ENCODE measurements at regions not wholly inside any gene's neighbourhood (a gene's known extent, or its start where the extent isn't known, plus 50 kb on each side); places are given as distances from the start of the nearest gene placed in this dataset.

DNA sequence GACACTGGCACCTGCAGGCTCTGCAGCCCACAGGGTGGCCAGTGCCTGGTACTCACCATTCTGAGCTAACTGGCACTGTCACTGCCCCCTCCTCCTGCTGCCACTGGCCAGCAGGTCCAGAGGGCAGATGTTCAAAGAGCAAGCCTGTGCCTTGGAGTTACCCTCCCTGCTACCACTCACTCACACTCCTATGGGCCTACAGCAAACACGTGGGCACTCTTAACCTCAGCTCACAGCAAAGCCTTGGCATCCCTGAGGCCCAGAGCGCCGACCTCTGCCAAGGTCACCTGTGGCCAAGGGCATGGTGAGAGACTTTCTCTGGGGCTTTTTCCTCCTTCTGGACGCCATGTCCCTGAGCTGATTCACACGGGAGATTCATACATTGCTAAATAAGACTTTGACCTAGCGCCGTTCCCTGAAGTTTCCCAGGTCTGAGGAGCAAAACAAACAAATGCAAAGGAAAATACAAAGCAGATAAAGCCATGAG lies 270.0 kb upstream of the PPP2R2D start:
- ChIA-PET POLR2A (no interaction called here), CTCF (no interaction called here), SMC1A (ENCODE audit: uncharacterized antibody, unreplicated experiment) (no interaction called here), RAD21 (ENCODE audit: unreplicated experiment) (no interaction called here)
- no peak for TF ChIP-seq DPF2 (IDR thresholded peaks at IDR 0.05)
- no peak for TF ChIP-seq NR2F1 (conservative IDR thresholded peaks at IDR 0.05)
- TF ChIP-seq HDAC6 (IDR thresholded peaks at IDR 0.05; ENCODE audit: unreplicated experiment), result no peak
- TF ChIP-seq, protein P1, sequence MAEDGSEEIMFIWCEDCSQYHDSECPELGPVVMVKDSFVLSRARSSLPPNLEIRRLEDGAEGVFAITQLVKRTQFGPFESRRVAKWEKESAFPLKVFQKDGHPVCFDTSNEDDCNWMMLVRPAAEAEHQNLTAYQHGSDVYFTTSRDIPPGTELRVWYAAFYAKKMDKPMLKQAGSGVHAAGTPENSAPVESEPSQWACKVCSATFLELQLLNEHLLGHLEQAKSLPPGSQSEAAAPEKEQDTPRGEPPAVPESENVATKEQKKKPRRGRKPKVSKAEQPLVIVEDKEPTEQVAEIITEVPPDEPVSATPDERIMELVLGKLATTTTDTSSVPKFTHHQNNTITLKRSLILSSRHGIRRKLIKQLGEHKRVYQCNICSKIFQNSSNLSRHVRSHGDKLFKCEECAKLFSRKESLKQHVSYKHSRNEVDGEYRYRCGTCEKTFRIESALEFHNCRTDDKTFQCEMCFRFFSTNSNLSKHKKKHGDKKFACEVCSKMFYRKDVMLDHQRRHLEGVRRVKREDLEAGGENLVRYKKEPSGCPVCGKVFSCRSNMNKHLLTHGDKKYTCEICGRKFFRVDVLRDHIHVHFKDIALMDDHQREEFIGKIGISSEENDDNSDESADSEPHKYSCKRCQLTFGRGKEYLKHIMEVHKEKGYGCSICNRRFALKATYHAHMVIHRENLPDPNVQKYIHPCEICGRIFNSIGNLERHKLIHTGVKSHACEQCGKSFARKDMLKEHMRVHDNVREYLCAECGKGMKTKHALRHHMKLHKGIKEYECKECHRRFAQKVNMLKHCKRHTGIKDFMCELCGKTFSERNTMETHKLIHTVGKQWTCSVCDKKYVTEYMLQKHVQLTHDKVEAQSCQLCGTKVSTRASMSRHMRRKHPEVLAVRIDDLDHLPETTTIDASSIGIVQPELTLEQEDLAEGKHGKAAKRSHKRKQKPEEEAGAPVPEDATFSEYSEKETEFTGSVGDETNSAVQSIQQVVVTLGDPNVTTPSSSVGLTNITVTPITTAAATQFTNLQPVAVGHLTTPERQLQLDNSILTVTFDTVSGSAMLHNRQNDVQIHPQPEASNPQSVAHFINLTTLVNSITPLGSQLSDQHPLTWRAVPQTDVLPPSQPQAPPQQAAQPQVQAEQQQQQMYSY (CRISPR knock-in tag; IDR thresholded peaks at IDR 0.05), result no peak
- TF ChIP-seq, protein P2, sequence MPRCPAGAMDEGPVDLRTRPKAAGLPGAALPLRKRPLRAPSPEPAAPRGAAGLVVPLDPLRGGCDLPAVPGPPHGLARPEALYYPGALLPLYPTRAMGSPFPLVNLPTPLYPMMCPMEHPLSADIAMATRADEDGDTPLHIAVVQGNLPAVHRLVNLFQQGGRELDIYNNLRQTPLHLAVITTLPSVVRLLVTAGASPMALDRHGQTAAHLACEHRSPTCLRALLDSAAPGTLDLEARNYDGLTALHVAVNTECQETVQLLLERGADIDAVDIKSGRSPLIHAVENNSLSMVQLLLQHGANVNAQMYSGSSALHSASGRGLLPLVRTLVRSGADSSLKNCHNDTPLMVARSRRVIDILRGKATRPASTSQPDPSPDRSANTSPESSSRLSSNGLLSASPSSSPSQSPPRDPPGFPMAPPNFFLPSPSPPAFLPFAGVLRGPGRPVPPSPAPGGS (IDR thresholded peaks at IDR 0.05; ENCODE audit: borderline replicate concordance, insufficient read depth, low read depth, low read length, poor library complexity, severe bottlenecking), result no peak
- no peak for TF ChIP-seq ZNF622 (IDR thresholded peaks at IDR 0.05)
- TF ChIP-seq MEF2A (IDR thresholded peaks at IDR 0.05; ENCODE audit: insufficient read depth, low read depth, low read length), result no peak
- TF ChIP-seq, protein P3, sequence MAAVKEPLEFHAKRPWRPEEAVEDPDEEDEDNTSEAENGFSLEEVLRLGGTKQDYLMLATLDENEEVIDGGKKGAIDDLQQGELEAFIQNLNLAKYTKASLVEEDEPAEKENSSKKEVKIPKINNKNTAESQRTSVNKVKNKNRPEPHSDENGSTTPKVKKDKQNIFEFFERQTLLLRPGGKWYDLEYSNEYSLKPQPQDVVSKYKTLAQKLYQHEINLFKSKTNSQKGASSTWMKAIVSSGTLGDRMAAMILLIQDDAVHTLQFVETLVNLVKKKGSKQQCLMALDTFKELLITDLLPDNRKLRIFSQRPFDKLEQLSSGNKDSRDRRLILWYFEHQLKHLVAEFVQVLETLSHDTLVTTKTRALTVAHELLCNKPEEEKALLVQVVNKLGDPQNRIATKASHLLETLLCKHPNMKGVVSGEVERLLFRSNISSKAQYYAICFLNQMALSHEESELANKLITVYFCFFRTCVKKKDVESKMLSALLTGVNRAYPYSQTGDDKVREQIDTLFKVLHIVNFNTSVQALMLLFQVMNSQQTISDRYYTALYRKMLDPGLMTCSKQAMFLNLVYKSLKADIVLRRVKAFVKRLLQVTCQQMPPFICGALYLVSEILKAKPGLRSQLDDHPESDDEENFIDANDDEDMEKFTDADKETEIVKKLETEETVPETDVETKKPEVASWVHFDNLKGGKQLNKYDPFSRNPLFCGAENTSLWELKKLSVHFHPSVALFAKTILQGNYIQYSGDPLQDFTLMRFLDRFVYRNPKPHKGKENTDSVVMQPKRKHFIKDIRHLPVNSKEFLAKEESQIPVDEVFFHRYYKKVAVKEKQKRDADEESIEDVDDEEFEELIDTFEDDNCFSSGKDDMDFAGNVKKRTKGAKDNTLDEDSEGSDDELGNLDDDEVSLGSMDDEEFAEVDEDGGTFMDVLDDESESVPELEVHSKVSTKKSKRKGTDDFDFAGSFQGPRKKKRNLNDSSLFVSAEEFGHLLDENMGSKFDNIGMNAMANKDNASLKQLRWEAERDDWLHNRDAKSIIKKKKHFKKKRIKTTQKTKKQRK (IDR thresholded peaks at IDR 0.05; ENCODE audit: low read depth, low read length), result no peak
- no peak for TF ChIP-seq NBN (IDR thresholded peaks at IDR 0.05)
- TF ChIP-seq CREM (IDR thresholded peaks at IDR 0.05; ENCODE audit: low read depth), result no peak
- no peak for TF ChIP-seq SIN3A (IDR thresholded peaks at IDR 0.05; ENCODE audit: low read depth, low read length)
- no peak for TF ChIP-seq BRCA1 (IDR thresholded peaks at IDR 0.05; ENCODE audit: low read depth, low read length)
- no peak for TF ChIP-seq POLR2AphosphoS2 (IDR thresholded peaks at IDR 0.05; ENCODE audit: low read depth, low read length)
- TF ChIP-seq NR2C1 (IDR thresholded peaks at IDR 0.05), result no peak
- TF ChIP-seq, protein P4, sequence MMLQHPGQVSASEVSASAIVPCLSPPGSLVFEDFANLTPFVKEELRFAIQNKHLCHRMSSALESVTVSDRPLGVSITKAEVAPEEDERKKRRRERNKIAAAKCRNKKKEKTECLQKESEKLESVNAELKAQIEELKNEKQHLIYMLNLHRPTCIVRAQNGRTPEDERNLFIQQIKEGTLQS (IDR thresholded peaks at IDR 0.05; ENCODE audit: borderline replicate concordance, extremely low read depth, low read depth, low read length), result no peak
- no peak for TF ChIP-seq JUNB (IDR thresholded peaks at IDR 0.05)
- TF ChIP-seq CHD1 (IDR thresholded peaks at IDR 0.05; ENCODE audit: low read depth, low read length), result no peak
- TF ChIP-seq IRF4 (IDR thresholded peaks at IDR 0.05; ENCODE audit: low read depth, low read length), result no peak
- TF ChIP-seq PAX5 (IDR thresholded peaks at IDR 0.05; ENCODE audit: borderline replicate concordance, low read depth, low read length), result no peak
- TF ChIP-seq HDGF (IDR thresholded peaks at IDR 0.05), result no peak
- in situ Hi-C loops (cut with MboI) (no loop called here), intact Hi-C loops (cut with micrococcal nuclease; ENCODE audit: unreplicated experiment) (no loop called here)
- no peaks in the 10 kb centered on the region for H3K36me3 ChIP-seq (ENCODE audit: control insufficient read depth in 2 of 2, insufficient read depth in 2 of 2, low read length in 1 of 2)
- ATAC-seq, result no peak
- 26% methylated on average over 7 of the region's 7 CpGs for WGBS (ENCODE audit: insufficient coverage, insufficient replicate concordance, low lambda C conversion rate, missing lambda C conversion rate)
- H3K27ac ChIP-seq (ENCODE audit: control insufficient read depth, insufficient read depth), result no peak overlapping the region
- no peak for DNase-seq (ENCODE audit: low read depth, low spot score)
- peaks cover 2% of the 10 kb centered on the region; the same call in 1 of the 3 replicates for H3K9me3 ChIP-seq (replicated peaks; ENCODE audit: control insufficient read depth, insufficient read depth, low read length)
- H3K4me3 ChIP-seq, result no peak overlapping the region
- no TSS peak for BruUV-seq (replicated peaks)
- H3K79me2 ChIP-seq (ENCODE audit: control insufficient read depth, insufficient read depth, low read length), result no peaks in the 10 kb centered on the region
- H3K27me3 ChIP-seq (replicated peaks in 1 of 2; ENCODE audit: control insufficient read depth in 2 of 2, insufficient read depth in 2 of 2, low read length in 1 of 2), result no peaks in the 10 kb centered on the region
- H4K20me1 ChIP-seq (ENCODE audit: control insufficient read depth, insufficient read depth), result no peaks in the 10 kb centered on the region
- H3K9ac ChIP-seq (ENCODE audit: control insufficient read depth, insufficient read depth, low read length), result no peak overlapping the region
- no peak overlapping the region for H2AFZ ChIP-seq (ENCODE audit: control insufficient read depth, low read depth, low read length)
- H3K4me1 ChIP-seq (ENCODE audit: control insufficient read depth, insufficient read depth, low read length), result no peaks in the 10 kb centered on the region
- no peak for FAIRE-seq
- H3K4me2 ChIP-seq (ENCODE audit: control insufficient read depth, insufficient read depth), result no peak overlapping the region
